AG09319 (cell line): ENCODE measurements at regions not wholly inside any gene's neighbourhood (a gene's known extent, or its start where the extent isn't known, plus 50 kb on each side); places are given as distances from the start of the nearest gene placed in this dataset.

Experiments
- DNase-seq: peaks from one replicate; pipeline ENCODE4 v3.0.0-alpha.2; 2010; ENCODE audit warnings: low read depth; ENCODE audit errors: extremely low read depth
- TF ChIP-seq, protein P1 (sequence below): IDR thresholded peaks from 2 replicates; pipeline ENCODE4 v1.5.1; 2011; ENCODE audit warnings: low read depth, mild to moderate bottlenecking, inconsistent platforms, low read length, moderate library complexity

DNA sequence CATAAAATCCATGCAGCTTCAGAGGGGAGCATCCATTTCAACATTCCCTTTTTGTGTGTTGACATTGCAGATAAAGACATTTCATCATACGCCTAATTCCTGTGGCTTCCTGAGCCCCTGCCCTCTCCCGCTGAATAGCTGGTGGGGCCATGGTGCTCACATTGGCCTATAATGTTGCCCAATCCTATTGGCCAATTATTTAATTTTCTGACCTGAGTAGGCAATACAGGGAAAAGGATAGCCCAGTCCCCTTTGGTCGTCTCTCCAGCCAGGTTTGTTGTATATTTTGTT lies 163.8 kb upstream of the MYCN start:
- TF ChIP-seq, protein P1, sequence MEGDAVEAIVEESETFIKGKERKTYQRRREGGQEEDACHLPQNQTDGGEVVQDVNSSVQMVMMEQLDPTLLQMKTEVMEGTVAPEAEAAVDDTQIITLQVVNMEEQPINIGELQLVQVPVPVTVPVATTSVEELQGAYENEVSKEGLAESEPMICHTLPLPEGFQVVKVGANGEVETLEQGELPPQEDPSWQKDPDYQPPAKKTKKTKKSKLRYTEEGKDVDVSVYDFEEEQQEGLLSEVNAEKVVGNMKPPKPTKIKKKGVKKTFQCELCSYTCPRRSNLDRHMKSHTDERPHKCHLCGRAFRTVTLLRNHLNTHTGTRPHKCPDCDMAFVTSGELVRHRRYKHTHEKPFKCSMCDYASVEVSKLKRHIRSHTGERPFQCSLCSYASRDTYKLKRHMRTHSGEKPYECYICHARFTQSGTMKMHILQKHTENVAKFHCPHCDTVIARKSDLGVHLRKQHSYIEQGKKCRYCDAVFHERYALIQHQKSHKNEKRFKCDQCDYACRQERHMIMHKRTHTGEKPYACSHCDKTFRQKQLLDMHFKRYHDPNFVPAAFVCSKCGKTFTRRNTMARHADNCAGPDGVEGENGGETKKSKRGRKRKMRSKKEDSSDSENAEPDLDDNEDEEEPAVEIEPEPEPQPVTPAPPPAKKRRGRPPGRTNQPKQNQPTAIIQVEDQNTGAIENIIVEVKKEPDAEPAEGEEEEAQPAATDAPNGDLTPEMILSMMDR = no peak
- DNase-seq = no peak

DNA sequence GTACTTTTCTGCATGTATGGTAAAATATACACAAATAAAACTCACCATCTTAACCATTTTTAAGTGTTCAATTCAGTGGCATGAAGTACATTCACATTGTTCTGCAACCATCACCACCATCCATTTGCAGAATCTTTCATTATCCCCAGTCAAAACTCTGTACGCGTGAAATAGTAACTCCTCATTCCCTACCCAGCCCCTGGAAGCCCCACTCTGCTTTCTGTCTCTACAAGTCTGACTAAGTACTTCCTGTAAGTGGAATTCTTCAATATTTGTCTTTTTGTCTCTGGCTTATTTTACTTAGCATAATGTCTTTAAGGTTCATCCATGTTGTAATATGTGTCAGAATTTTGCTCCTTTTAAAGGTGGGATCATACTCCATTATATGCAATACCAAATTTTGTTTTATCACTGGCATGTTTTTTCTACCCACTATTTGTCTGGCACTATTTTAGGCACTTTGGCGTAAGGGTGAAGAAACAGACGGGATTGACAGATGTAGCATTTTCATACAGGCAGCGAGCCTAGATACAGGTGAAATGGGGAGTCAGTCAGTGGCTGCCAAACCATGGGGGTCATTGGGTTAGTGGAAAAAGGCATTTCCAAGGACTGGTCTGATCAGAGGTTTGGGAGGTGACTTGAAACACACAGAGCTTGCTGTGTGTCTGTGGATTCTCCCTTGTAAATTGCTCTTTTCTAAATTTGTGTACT lies 163.2 kb upstream of the MYCN start:
- TF ChIP-seq, protein P1 = no peak
- DNase-seq = no peak

DNA sequence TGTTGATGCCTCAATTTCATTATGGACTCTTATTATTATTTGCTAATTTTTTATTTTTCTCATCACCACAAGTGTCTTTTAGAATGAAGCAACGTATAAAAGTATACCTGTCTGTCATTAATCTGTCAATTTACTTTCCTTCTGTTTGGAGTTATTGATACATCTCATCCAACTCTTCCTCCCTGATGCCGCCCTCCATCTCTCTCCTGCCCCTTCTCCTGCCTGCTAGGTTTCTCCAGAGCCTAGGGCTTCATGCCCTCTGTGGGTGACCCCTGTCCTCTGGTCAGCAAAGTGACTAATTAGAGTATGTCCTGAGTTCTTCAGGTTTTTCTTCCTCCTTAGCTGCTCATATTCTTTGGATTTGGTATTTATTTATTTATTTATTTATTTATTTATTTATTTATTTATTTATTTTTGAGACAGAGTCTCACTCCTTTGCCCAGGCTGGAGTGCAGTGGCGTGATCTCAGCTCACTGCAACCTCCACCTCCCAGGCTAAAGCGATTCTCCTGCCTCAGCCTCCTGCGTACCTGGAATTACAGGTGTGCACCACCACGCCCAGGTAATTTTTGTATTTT lies 162.5 kb upstream of the MYCN start:
- DNase-seq = no peak
- TF ChIP-seq, protein P1 = no peak

DNA sequence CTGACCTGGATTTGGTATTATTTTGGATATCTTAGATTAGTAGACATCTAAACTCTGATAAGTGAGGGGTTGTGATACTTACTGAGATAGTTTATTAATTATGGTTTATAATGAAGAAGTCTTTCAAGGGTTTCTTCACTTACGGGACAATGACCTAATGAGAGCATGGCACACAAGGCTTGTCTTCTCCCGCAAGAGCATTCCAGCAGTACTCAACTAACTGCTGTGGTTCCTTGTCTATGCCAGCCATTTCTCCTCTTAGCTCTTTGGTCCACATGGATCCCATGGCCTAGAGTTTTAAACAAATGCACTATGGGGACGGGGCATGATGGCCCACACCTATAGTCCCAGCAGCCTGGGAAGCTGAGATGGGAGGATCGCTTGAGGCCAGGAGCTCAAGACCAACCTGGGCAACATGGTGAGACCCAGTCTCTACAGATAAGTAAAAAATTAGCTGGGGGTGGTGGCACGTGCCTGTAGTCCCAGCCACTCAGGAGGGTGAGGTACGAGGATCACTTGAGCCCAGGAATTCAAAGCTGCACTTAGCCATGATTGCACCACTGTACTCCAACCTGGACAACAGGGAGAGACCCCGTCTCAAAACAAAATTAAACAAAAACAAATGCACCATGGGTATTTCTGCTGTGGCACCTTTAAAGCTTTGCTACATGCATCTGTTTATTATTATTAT lies 161.7 kb upstream of the MYCN start:
- TF ChIP-seq, protein P1 = no peak
- DNase-seq = no peak

DNA sequence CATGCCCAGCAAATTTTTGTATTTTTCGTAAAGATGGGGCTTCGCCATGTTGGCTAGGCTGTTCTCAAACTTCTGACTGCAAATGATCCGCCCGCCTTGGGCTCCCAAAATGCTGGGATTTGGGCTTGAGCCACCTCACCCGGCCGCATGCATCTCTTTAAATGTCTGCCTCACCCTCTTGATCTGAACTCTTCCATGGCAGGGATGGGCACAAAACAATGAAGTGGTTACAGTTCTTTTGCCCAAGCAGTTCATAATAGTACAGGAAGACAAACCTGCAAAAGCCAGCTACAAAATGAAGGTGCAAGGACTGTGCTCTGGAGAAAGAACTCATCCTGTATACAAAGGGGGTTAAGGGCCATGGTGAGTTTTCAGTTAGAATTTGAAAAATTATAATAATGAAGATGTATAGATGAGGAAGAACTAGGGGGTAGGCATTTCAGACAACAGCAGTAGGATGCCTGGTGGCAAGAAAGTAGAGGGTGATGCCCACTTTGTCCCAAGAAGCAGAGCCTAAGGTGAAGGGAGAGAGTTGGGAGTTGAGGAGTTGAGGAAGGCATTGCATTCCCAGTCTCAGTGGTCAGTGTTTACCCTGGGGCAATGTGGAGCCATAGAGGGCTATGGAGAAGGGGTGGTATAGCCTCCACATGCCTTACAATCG lies 160.8 kb upstream of the MYCN start:
- DNase-seq = no peak
- TF ChIP-seq, protein P1 = no peak

DNA sequence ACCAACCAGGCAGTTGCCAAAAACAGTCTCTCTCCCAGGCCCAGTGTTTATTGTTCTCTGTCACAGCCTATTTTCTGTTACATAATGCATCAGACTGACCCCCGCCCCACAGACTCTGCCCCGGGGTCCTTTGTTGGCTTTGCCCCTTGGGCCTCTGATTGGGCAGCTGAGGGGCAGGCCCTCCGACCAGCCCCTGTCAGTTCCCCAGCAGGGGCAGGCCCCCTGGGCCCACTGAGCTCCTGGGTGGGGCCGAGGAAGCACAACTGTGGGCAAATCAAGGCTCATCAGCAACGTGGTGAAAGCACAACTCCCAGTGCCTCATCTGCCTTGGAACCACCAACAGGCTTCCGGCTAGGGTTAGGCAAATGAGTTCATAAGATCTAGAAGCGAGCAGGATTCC lies 160.1 kb upstream of the MYCN start:
- TF ChIP-seq, protein P1 = no peak
- DNase-seq = no peak
